Ovary (tissue), 3 donors: ENCODE measurements at regions not wholly inside any gene's neighbourhood (a gene's known extent, or its start where the extent isn't known, plus 50 kb on each side); places are given as distances from the start of the nearest gene placed in this dataset.

Source experiments
- EP300 ChIP-seq: sonication (generic); formaldehyde crosslinking; IDR thresholded peaks from one replicate; pipeline ENCODE4 v1.6.1; 2017; ENCODE audit warnings: antibody characterized with exemption
- POLR2A ChIP-seq: fragments of 450-650 bp; IDR thresholded peaks from one replicate; pipeline ENCODE4 v1.6.1; 2017; ENCODE audit warnings: antibody characterized with exemption, mild to moderate bottlenecking, moderate library complexity
- TF ChIP-seq, protein P1 (sequence below), 3 donors: fragments of 450-650 bp in 2 of 3; fragments of 200-600 bp in 1 of 3; IDR thresholded peaks; one replicate each; pipeline versions ENCODE4 v1.5.1 to v1.8.0; 2016 to 2022; ENCODE audit warnings: antibody characterized with exemption in 3 of 3, mild to moderate bottlenecking in 1 of 3
- donor health status: DM: no; HTN: no; CAD: no.

DNA sequence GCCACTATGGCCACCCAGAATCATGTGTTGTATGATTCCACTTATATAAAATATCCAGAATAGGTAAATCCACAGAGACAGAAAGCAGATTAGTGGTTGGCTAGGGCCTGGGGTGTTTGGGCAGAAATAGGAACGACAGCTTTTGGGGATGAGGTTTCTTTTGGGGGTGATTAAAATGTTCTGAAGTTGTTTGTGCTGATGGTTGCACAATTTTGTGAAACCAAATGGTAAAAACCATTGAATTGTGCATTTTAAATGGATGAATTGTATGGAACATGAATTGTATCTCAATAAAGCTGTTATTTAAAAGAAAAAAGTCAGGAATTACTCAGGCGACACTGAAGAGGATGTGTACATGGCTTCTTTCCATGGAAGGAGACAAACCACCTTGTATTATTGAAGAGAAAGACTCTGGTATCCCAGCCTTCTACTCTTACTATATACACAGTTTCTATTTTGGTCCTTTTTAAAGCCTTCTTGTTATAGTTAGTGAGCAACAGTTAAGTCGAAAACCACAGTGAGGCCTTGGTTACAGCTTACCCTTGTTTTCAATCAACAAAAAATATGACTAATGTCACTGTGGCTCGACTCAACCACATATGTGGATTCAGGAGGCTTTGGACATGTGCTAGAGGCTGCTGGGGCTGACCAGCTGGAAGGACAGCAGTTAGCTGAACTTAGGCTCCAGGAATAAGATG, 57.1 kb upstream of the KMT2E start:
- TF ChIP-seq, protein P1, sequence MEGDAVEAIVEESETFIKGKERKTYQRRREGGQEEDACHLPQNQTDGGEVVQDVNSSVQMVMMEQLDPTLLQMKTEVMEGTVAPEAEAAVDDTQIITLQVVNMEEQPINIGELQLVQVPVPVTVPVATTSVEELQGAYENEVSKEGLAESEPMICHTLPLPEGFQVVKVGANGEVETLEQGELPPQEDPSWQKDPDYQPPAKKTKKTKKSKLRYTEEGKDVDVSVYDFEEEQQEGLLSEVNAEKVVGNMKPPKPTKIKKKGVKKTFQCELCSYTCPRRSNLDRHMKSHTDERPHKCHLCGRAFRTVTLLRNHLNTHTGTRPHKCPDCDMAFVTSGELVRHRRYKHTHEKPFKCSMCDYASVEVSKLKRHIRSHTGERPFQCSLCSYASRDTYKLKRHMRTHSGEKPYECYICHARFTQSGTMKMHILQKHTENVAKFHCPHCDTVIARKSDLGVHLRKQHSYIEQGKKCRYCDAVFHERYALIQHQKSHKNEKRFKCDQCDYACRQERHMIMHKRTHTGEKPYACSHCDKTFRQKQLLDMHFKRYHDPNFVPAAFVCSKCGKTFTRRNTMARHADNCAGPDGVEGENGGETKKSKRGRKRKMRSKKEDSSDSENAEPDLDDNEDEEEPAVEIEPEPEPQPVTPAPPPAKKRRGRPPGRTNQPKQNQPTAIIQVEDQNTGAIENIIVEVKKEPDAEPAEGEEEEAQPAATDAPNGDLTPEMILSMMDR (IDR thresholded peaks at IDR 0.05), result no peak
- TF ChIP-seq POLR2A (no peak), EP300 (no peak)
